ENCODE measurements at regions not wholly inside any gene's neighbourhood (a gene's known extent, or its start where the extent isn't known, plus 50 kb on each side); places are given as distances from the start of the nearest gene placed in this dataset.

- TF ChIP-seq GATA2 (IDR thresholded peaks at IDR 0.05; ENCODE audit: low read depth, low read length) (no peak), GATA3 (IDR thresholded peaks at IDR 0.05; ENCODE audit: low read depth, low read length) (no peak)
These were observed 54.9 kb upstream of the PPP2R5C start for GRCh38 chr14:101706509-101707067.
